B cell (primary cell): ENCODE measurements at regions not wholly inside any gene's neighbourhood (a gene's known extent, or its start where the extent isn't known, plus 50 kb on each side); places are given as distances from the start of the nearest gene placed in this dataset.

Source experiments
- ATAC-seq: fragments of 200-7000 bp; cut with Tn5 transposase; one replicate; pipeline ENCODE4 v1.10.0; 2021; ENCODE audit warnings: low read depth, mild to moderate bottlenecking, moderate number of reproducible peaks, moderate library complexity
- CTCF ChIA-PET: fragments of 350-600 bp; sonication (Branson Sonifier 250); formaldehyde crosslinking; loops from one replicate; lab custom pipeline; 2021; ENCODE audit warnings: antibody characterized with exemption, inconsistent platforms; lab: Charles Lee
- POLR2A ChIA-PET: fragments of 350-600 bp; sonication (Branson Sonifier 250); formaldehyde crosslinking; loops from one replicate; lab custom pipeline; 2021; ENCODE audit warnings: antibody characterized with exemption; lab: Charles Lee
- DNase-seq: peaks from one replicate; pipeline ENCODE4 v3.0.0; 2013
- H2AFZ ChIP-seq: 2 replicates; pipeline ENCODE4 v1.6.1; 2012; ENCODE audit warnings: mild to moderate bottlenecking, low read depth, low read length; ENCODE audit not compliant: insufficient read depth, poor library complexity, severe bottlenecking
- H3K27ac ChIP-seq, 2 donors: 1 replicate in 1 of 2; 2 replicates in 1 of 2; pipeline ENCODE4 v1.5.1; 2012 to 2013; ENCODE audit warnings: low read length in 2 of 2, mild to moderate bottlenecking in 2 of 2, moderate library complexity in 1 of 2
- H3K27me3 ChIP-seq, 4 experiments: fragments of 200-600 bp in 1 of 4; sonication (generic) in 1 of 4; replicated peaks in 1 of 4; 1 replicate in 2 of 4; 2 replicates in 2 of 4; pipeline versions ENCODE4 v1.6.1 to v1.7.0; 2013 to 2016; ENCODE audit warnings: low read length in 3 of 4, mild to moderate bottlenecking in 2 of 4, mixed read lengths in 1 of 4, moderate library complexity in 1 of 4; ENCODE audit not compliant: insufficient read depth in 4 of 4, control insufficient read depth in 3 of 4; ENCODE audit errors: control extremely low read depth in 1 of 4
- H3K36me3 ChIP-seq, 2 experiments: replicated peaks in 1 of 2; 1 replicate in 1 of 2; 2 replicates in 1 of 2; pipeline versions ENCODE4 v1.6.1 to v1.7.1; 2013; ENCODE audit warnings: low read length in 1 of 2; ENCODE audit not compliant: insufficient read depth in 2 of 2, control insufficient read depth in 1 of 2; ENCODE audit errors: control extremely low read depth in 1 of 2, extremely low read depth in 1 of 2
- H3K4me1 ChIP-seq, 2 donors: fragments of 200-600 bp in 1 of 2; sonication (generic) in 1 of 2; 1 replicate in 1 of 2; 2 replicates in 1 of 2; pipeline versions ENCODE4 v1.5.1 to v1.6.1; 2013 to 2017; ENCODE audit warnings: low read length in 2 of 2; ENCODE audit not compliant: control insufficient read depth in 2 of 2, insufficient read depth in 2 of 2
- H3K4me2 ChIP-seq: replicated peaks from 2 replicates; pipeline ENCODE3; 2012; ENCODE audit warnings: mild to moderate bottlenecking, low read depth, low read length; ENCODE audit not compliant: poor library complexity, severe bottlenecking
- H3K4me3 ChIP-seq, 5 experiments: fragments of 200-600 bp in 1 of 5; sonication (generic) in 1 of 5; 1 replicate in 3 of 5; 2 replicates in 2 of 5; pipeline versions ENCODE4 v1.5.1 to v1.7.0; 2011 to 2016; ENCODE audit warnings: low read length in 4 of 5, mild to moderate bottlenecking in 4 of 5, low read depth in 2 of 5, control low read depth in 1 of 5, moderate library complexity in 1 of 5; ENCODE audit not compliant: insufficient read depth in 1 of 5; ENCODE audit errors: control extremely low read depth in 1 of 5, extremely low read depth in 1 of 5
- H3K79me2 ChIP-seq: fragments of 200-600 bp; sonication (generic); one replicate; pipeline ENCODE4 v1.6.0; 2016; ENCODE audit warnings: low read length; ENCODE audit not compliant: control insufficient read depth, insufficient read depth
- H3K9ac ChIP-seq: fragments of 200-600 bp; sonication (generic); 2 replicates; pipeline ENCODE4 v1.6.1; 2017; ENCODE audit warnings: mild to moderate bottlenecking, low read length, moderate library complexity
- H3K9me3 ChIP-seq, 3 donors: one replicate each; pipeline versions ENCODE4 v1.6.1 to v1.7.1; 2013; ENCODE audit warnings: low read length in 2 of 3; ENCODE audit not compliant: control insufficient read depth in 2 of 3, insufficient read depth in 1 of 3; ENCODE audit errors: control extremely low read depth in 1 of 3
- H4K20me1 ChIP-seq: 2 replicates; pipeline ENCODE4 v1.6.0; 2012; ENCODE audit warnings: mild to moderate bottlenecking, low read length; ENCODE audit not compliant: insufficient read depth, control insufficient read depth, poor library complexity, severe bottlenecking
- H3K27ac Mint-ChIP-seq: one replicate; pipeline ENCODE4 v1.8.0; 2021; ENCODE audit warnings: mixed read lengths
- H3K27me3 Mint-ChIP-seq: one replicate; pipeline ENCODE4 v1.8.0; 2021; ENCODE audit warnings: mixed read lengths
- H3K4me1 Mint-ChIP-seq: one replicate; pipeline ENCODE4 v1.8.0; 2021; ENCODE audit warnings: mixed read lengths
- H3K4me3 Mint-ChIP-seq: one replicate; pipeline ENCODE4 v1.8.0; 2021; ENCODE audit warnings: mixed read lengths
- H3K9me3 Mint-ChIP-seq: one replicate; pipeline ENCODE4 v1.8.0; 2022; ENCODE audit warnings: mixed read lengths; ENCODE audit not compliant: insufficient read depth
- CTCF ChIP-seq: fragments of 200-600 bp; IDR thresholded peaks from one replicate; pipeline ENCODE4 v1.8.0; 2022; ENCODE audit warnings: antibody characterized with exemption, mild to moderate bottlenecking
- EZH2 ChIP-seq: IDR thresholded peaks from 2 replicates; pipeline ENCODE4 v1.6.1; 2012; ENCODE audit warnings: borderline replicate concordance, low read depth, mild to moderate bottlenecking, moderate library complexity, low read length; ENCODE audit not compliant: insufficient read depth, poor library complexity, severe bottlenecking
- WGBS: methylation state at CpG from one replicate; pipeline ENCODE4 v1.1.5; 2013; ENCODE audit warnings: missing lambda C conversion rate; ENCODE audit not compliant: insufficient coverage; 5-methylcytosine and 5-hydroxymethylcytosine counted together
- intact Hi-C: fragments of 100-400 bp; cut with micrococcal nuclease; formaldehyde crosslinking; loops from one replicate; pipeline ENCODE4 v1.10.0; 2022

DNA sequence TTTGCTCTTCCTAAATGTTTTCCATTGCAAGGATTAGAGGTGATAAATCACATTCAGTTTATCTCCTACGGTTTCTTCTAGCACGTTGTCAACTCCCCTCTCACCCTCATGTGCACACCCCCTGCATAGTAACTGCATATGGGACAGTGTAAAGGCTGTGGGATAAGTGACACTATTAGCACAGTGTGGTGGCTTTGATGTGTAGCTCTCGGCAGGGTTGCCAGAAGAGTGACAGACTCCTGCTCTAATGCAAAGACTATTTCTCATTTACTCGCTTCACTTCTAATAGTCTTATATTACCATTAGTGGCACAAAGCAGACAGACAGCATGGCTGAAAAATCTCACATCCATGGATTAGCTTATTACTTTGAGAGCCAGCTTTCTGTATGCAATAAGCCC is 454.6 kb downstream of the CETN3 start:
- Histone ChIP-seq H3K27ac (no peak overlapping the region), H3K4me2 (no peak overlapping the region), H3K4me3 (no peak overlapping the region), H3K9me3 (no peaks in the 10 kb centered on the region), H3K9ac (no peak overlapping the region), H3K4me1 (no peaks in the 10 kb centered on the region), H4K20me1 (no peaks in the 10 kb centered on the region), H3K27me3 (no peaks in the 10 kb centered on the region), H2AFZ (no peak overlapping the region), H3K79me2 (no peaks in the 10 kb centered on the region), H3K36me3 (no peaks in the 10 kb centered on the region)
- Mint-ChIP-seq H3K27ac (no peak overlapping the region), H3K9me3 (no peaks in the 10 kb centered on the region), H3K4me3 (no peak overlapping the region), H3K4me1 (no peaks in the 10 kb centered on the region), H3K27me3 (no peaks in the 10 kb centered on the region)
- no peak for ATAC-seq
- DNase-seq = no peak
- TF ChIP-seq CTCF = no peak
- TF ChIP-seq EZH2 = no peak
- 100% methylated on average over 1 of the region's 4 CpGs for WGBS
- ChIA-PET CTCF (interaction anchor here (0.8 kb wide), 1 partner anchor 22 kb away, joined by 3 read pairs; no protein-coding TSS in a partner anchor), POLR2A (no interaction called here)
- intact Hi-C loops = no loop called here

DNA sequence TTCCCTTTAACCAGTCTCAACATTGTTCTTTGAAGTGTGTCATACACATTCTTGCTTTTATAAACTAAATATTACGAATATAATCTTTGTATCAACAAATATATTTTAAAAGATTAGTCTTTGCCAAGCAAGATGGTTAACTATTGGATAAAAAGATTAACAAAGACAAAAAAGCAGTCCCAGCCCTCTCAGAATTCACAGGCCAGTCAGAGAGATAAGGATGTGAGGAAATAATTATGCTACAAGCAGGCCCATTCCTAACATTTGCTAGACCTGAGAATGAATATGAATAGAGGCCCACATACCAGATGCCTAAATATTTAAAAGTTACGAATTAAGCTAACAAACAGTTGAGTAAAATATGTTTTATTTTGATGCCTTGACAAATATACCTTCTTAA is 457.7 kb downstream of the CETN3 start:
- H3K9me3 Mint-ChIP-seq = no peaks in the 10 kb centered on the region

More for the DNA sequence above, 457.7 kb downstream of the CETN3 start:
- Histone ChIP-seq H3K9ac (no peak overlapping the region), H3K79me2 (no peaks in the 10 kb centered on the region), H3K4me2 (no peak overlapping the region), H3K27me3 (no peaks in the 10 kb centered on the region), H3K4me3 (no peak overlapping the region), H4K20me1 (no peaks in the 10 kb centered on the region), H3K27ac (no peak overlapping the region), H3K9me3 (no peaks in the 10 kb centered on the region), H3K36me3 (no peaks in the 10 kb centered on the region), H2AFZ (no peak overlapping the region), H3K4me1 (peaks cover 0 to 5% of the 10 kb centered on the region in 2 donors)
- TF ChIP-seq EZH2 (no peak), CTCF (no peak)
- WGBS = no CpG with 5 or more reads among the region's 2 CpGs
- ATAC-seq = no peak
- DNase-seq = no peak
- peaks cover 6% of the 10 kb centered on the region for H3K4me1 Mint-ChIP-seq
- intact Hi-C loops = no loop called here
- H3K27ac Mint-ChIP-seq = no peak overlapping the region
- CTCF ChIA-PET = no interaction called here
- POLR2A ChIA-PET = no interaction called here
- H3K4me3 Mint-ChIP-seq = no peak overlapping the region
- H3K27me3 Mint-ChIP-seq = no peaks in the 10 kb centered on the region
